HG02571 (cell line): ENCODE measurements at regions not wholly inside any gene's neighbourhood (a gene's known extent, or its start where the extent isn't known, plus 50 kb on each side); places are given as distances from the start of the nearest gene placed in this dataset.
"Not testable (repeated sequence)": the region's sequence is repeated elsewhere in the genome, so short reads cannot be mapped to it uniquely, and the experiment has no call there.

Experiments
- ATAC-seq: cut with Tn5 transposase; IDR thresholded peaks from one replicate; pipeline ENCODE4 v1.9.1; 2021; ENCODE audit warnings: mild to moderate bottlenecking, moderate library complexity; ENCODE audit not compliant: unreplicated experiment

- not testable (repeated sequence) for ATAC-seq
Measured at GRCh38 chr13:89088107-89088506, 1416.9 kb downstream of the SLITRK5 start.

DNA sequence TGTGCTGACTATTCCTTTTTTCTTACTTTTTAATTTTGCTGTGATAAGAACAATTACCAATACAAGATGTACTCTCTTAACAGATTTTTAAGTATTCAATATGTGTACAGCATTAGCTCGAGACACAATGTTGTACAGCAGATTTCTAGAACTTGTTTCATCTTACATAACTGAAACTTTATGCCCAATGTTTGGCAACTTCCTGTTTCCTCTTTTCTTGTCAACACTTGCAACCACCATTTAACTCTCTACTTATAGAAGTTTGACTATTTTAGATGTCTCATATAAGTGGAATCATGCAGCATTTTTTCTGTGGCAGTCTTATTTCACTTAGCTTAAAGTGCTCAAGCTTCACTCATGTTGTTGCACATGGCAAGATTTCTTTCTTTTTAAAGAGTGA is 1426.8 kb downstream of the SLITRK5 start:
- no peak for ATAC-seq

- ATAC-seq = no peak
Measured at GRCh38 chr13:89113744-89114143, 1442.6 kb downstream of the SLITRK5 start.

GRCh38 chr13:89115307-89115706 is 1444.1 kb downstream of the SLITRK5 start:
- no peak for ATAC-seq

DNA sequence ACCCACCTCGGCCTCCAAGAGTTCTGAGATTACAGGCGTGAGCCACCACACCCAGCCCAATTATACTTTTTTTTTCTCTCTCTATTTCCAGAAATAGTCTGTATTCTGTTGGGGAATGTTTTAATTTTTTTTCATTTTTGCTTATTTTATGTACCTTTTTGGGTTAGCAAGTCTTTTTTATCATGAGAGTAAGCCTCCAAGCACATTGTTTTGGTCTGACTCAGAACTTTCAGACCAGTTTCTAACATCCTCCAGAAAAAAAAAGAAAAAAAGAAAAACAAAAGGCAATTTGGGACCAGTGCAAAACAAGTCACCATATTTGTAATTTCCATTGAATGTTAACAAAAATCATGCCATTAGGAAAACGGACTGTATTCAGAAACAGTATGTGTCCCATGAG is 1465.5 kb downstream of the SLITRK5 start:
- ATAC-seq = no peak

GRCh38 chr13:89150362-89150761 is 1479.2 kb downstream of the SLITRK5 start:
- no peak for ATAC-seq

- ATAC-seq = no peak
Measured at GRCh38 chr13:89153941-89154340, 1482.8 kb downstream of the SLITRK5 start.

- ATAC-seq = no peak
Measured at GRCh38 chr13:89163096-89163495, 1491.9 kb downstream of the SLITRK5 start.

DNA sequence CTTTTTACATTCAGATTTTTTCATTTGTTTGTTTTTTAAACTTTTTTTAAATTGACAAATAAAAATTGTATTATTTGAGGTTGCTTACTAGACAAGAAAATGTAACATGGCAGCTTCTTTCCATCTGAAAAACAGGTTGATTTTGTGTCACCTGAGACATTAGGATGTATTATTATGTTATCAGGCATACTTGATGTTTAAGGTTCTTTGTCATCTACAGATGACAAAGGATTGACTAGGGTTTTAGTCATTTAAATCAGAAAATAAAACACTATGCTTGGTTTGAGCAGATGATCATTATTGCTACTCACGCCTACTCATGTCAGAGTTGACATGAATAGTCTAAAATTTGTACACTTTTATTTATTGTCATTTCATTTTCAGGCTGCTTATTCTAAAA is 1494.5 kb downstream of the SLITRK5 start:
- ATAC-seq = no peak

- no peak for ATAC-seq
Measured at GRCh38 chr13:89169951-89170350, 1498.8 kb downstream of the SLITRK5 start.

DNA sequence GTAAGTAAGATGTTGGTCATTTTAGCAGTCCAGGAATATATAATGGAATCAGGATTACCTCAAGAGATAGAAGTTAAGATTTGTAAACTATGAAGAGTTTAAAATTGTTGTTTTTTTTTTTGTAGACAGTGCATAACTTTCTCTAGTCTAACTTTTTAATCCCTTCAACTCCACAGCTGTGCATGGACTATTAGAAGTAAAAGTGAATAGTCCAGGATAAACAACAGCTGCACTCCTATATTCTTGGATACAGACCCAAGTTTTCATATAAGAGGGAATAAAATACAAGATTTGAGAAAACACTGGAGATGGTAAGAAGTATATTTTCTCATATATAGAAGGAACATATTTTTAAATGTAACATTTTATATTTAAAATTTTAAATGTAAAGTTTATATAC is 1509.9 kb downstream of the SLITRK5 start:
- ATAC-seq = no peak

GRCh38 chr13:89199138-89199537 is 1528.0 kb downstream of the SLITRK5 start:
- no peak for ATAC-seq

GRCh38 chr13:89204435-89204834 is 1533.3 kb downstream of the SLITRK5 start:
- ATAC-seq = no peak

DNA sequence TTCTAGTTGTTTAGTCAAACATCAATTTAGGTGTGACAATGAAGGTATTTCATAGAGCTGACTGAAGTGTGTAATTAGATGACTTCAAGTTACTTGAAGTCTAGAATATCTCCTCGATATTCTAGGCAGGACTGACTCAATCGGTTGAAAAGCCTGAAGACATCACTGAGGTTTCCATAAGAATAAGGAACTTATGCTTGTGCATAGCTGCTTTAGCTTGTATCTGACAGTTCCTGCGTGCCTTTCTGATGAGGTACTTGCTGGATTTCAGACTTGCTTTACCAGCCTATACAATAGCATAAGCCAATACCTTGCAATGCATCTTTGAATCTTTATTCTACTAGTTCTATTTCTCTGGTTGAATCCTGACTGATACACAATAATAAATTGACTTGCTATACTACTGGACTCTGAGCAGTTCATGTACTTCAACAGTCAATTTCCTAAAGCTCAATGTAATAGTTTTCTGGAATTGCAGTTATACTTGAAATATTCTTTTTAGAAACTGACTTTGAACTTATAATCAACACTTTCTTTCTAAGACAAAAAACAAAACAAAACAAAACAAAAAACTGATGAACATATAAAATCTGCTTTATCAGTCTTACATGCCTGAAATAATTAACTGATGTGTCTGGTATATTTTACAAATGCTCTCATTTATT is 1534.8 kb downstream of the SLITRK5 start:
- ATAC-seq = no peak

- no peak for ATAC-seq
Measured at GRCh38 chr13:89212186-89212585, 1541.0 kb downstream of the SLITRK5 start.

- ATAC-seq = no peak
Measured at GRCh38 chr13:89214185-89214584, 1543.0 kb downstream of the SLITRK5 start.

DNA sequence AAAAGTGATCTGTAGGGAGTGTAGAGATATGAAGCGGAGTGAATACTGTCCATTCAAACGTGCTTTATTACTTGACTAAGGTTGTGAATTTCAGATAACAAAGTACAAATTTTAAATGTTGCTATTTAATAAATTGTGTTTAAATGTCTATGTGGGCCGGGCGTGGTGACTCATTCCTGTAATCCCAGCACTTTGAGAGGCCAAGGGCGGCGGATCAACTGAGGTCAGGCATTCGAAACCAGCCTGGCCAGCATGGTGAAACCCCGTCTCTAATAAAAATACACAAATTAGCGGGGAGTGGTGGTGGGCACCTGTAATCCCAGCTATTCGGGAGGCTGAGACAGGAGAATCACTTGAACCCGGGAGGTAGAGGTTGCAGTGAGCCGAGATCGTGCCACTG is 1544.1 kb downstream of the SLITRK5 start:
- ATAC-seq = not testable (repeated sequence)

DNA sequence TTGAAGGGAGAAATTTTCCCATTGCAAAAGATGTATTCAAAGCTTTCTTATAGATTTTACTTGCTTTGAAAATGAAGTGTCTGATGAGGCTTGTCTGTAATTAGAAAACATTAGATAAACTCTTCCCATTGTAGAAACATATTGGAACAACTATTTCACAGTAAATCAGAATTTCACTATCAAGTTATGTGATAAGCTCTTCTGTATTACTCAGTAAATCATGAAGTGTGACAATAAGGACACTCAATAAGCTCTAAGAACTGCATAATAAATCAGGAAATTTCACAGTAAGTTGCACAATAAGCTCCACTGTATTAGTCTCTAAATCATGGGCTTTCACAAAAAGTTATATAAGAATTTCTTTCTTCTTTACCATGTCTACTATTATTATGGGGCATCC is 1546.6 kb downstream of the SLITRK5 start:
- no peak for ATAC-seq

GRCh38 chr13:89221557-89222158 is 1550.5 kb downstream of the SLITRK5 start:
- ATAC-seq = no peak

GRCh38 chr13:89227356-89227755 is 1556.2 kb downstream of the SLITRK5 start:
- ATAC-seq = no peak

GRCh38 chr13:89238496-89238895 is 1567.3 kb downstream of the SLITRK5 start:
- no peak for ATAC-seq

DNA sequence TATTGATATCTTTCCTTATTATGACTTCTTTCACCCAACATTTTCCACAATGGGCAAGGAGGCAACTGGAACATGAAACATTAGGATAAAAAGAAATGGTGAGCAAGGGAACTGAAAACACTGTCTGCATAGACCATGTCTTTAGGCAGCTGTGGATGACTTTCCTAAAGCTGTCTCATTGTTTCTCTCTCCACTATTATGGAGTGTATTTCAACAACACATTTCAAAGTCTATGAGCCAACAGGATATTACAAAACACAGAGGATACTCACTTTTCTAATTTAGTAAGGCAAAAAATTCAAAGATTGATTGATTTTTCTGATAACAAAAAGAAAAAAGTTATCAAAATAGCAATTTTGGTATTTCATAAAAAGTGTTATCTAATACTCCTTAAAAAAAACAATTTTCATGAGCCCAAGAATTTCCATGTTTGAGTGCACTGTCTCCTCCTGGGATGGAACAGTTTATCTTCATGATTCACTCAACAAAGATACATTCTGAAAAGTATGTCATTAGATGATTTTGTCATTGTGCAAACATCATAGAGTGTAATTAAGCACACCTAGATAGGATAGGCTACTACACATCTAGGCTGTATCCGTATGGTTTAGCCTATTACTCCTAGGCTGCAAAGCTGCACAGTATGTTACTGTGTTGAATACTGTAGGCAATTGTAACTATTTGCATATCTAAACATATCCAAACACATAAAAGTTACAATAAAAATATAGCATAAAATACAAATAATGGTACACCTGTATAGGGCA is 1568.4 kb downstream of the SLITRK5 start:
- no peak for ATAC-seq
